HG03469 (cell line): ENCODE measurements at regions not wholly inside any gene's neighbourhood (a gene's known extent, or its start where the extent isn't known, plus 50 kb on each side); places are given as distances from the start of the nearest gene placed in this dataset.
"Not testable (repeated sequence)": the region's sequence is repeated elsewhere in the genome, so short reads cannot be mapped to it uniquely, and the experiment has no call there.

ENCODE experiments used
- ATAC-seq: cut with Tn5 transposase; IDR thresholded peaks from one replicate; pipeline ENCODE4 v1.9.1; 2021; ENCODE audit warnings: mild to moderate bottlenecking, moderate library complexity, moderate number of reproducible peaks; ENCODE audit not compliant: unreplicated experiment

DNA sequence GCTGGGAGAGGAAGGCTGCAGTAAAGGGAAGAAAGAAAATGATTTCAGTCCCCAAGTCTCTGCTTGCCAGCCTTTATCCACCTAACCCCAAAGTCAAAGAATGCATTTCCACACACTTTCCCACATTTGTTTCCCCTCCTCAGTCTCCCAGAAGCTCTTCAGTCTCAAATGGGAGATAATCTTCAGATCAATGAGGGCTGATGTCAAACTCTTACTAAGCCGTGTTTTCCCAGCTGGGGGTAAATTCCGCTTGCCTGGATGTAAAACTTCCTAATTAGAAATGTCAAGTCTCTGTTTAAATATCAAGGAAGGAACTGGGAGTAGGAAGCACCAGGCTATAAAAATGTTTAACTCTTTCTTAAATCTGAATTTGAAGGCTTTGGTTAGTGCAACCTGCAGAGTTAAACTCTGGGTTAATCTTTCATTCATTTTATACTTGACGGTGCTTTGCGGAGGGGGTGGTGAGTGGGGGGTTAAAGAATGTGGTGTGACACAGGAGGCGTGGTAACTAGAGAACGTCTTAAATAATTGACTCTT, 601.4 kb upstream of the ACTRT1 start:
- no peak for ATAC-seq

- no peak for ATAC-seq
These were observed 598.1 kb upstream of the ACTRT1 start for GRCh38 chrX:128650326-128650725.

DNA sequence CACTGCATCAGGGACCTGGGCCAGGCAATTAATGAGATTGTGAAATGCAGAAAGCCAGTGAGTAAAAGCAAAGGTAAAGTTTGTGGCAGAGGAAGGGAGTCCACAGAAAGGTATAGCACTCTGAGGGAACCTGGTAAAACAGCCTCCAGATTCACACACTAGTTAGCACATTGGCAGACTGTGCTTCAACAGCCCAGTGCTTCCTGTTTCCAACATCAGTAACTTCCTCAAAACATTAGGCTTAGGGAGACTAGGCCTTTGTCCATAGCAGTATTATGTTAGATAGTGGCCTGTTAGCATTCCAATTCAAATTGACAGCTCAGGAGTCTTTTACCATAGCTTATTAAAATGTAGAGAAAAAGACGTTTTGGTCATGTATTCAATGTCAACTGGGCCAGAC, 582.6 kb upstream of the ACTRT1 start:
- ATAC-seq, result no peak

- no peak for ATAC-seq
These were observed 571.2 kb upstream of the ACTRT1 start for GRCh38 chrX:128623361-128623760.

DNA sequence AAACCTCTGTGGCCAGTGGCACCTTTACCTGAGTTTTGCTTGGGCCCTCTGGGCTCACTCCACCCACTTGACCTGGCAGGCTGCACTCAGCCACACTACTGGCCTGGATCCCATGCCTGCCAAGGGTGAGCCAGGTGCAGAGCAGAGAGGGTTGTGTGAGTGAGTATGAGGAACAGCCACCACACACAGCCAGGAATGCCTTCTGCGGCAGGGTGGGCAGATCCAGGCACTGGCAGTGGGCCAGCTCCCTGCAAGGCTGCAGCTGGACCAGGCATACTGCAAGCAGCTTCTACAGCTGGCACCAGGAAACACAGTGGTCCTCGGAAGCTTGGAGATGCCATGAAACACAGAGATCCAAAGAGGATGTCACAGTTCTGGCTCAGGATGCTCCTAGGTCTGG, 570.1 kb upstream of the ACTRT1 start:
- ATAC-seq, result no peak

DNA sequence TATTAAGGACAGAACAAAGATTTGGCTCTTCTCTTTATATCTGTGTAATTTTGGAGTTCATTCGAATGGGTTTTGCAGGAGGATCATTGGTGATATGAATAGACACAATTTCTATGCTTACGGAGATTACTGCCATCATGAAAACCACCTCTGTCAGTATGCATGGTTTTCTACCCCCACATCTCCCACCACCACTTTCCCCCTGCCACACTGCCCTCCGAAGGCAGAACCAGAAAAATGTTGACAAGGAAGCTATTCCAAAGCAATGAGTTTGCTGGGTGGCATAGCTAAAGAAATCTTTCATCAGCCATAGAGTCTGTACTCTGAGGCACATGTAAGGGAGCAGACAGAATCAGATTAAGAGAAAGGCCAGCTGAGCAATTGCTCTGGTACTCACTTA, 567.3 kb upstream of the ACTRT1 start:
- ATAC-seq, result no peak

- no peak for ATAC-seq
These were observed 564.7 kb upstream of the ACTRT1 start for GRCh38 chrX:128616933-128617332.

DNA sequence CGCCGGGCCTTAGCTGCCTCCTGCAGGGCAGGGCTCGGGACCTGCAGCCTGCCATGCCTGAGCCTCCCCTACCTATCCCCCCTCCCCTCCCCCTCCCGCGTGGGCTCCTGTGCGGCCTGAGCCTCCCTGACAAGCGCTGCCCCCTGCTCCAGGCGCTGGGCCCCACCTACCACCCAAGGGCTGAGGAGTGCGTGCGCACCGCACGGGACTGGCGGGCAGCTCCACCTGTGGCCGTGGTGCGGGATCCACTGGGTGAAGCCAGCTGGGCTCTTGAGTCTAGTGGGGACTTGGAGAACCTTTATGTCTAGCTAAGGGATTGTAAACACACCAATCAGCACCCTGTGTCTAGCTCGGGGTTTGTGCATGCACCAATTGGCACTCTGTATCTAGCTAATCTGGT, 554.6 kb upstream of the ACTRT1 start:
- ATAC-seq, result not testable (repeated sequence)

GRCh38 chrX:128606357-128606756, 554.2 kb upstream of the ACTRT1 start:
- ATAC-seq, result not testable (repeated sequence)

DNA sequence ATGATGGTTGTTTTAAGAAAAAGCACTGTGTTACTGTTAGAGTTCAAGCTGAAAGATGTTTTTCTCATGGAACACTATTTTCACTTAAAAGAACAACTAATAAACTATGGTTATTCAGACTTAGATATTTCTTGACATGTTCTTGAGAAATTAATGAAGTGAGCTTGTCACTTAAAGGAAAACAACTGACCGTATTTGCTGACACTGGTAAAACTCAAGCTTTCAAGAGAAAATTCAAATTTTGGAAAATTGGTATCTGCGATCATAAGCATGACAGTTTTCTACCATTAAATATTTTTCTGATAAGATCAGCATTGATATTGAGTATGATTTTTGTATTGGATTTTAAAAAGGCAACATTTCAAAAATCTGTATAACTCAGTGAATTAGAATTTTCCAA, 549.5 kb upstream of the ACTRT1 start:
- ATAC-seq, result no peak

GRCh38 chrX:128599632-128600031, 547.4 kb upstream of the ACTRT1 start:
- no peak for ATAC-seq

- no peak for ATAC-seq
These were observed 529.8 kb upstream of the ACTRT1 start for GRCh38 chrX:128582036-128582435.

DNA sequence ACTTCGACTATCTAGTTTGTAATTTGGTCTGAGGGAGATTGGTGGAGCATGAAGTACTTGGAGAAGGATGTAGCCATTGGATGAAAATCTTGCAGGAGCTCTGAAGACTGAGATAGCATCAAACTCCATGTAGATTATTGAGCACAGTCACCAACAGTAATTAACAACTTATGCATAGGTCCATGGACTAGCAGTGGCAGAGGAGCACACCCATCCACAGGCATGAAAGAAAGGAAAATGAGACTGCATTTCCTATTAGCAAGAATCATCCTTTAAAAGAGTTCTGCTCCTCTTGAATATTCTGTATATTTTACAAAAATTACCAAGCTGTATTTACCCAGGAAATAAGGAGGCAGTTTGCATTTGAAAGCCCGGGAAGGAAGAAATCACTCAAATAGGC, 529.4 kb upstream of the ACTRT1 start:
- ATAC-seq, result no peak

- no peak for ATAC-seq
These were observed 490.9 kb upstream of the ACTRT1 start for GRCh38 chrX:128543114-128543513.

DNA sequence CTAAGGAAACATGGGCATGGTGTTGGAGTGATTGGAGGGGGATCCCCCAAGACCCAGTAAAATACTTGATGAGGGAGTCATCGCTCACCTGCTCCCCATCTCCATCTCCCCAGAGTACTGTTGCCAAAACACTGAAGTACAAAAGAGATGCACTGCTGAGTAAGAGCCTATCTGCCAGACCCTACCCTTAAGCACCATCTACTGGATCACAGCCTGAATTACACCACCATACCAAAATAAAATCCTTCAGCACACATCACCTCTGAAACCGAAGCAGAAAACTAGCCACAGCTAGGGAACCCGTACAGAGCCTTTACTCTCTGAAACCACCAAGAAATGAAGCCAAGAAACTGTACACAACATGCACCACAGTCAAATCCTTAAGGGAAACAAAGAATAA, 466.3 kb upstream of the ACTRT1 start:
- ATAC-seq, result no peak

DNA sequence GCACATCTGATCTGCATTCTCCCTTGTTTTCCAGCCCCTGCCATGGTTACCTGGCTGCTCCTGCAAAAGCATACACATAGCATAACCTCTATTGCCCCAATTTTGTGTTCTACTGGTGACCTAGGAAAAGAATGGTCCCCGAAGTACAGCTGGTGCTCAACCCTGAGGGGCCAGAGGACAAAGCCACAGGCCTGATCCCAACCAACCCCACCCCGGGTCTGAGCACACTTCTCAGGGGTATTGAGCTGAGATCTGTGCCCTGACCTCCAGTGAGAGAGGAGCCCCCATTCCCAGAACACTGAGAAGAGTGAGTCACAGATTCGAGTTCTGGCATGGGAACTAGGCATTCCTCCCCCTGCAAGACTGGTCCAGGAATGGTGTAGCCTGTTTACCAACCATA, 465.5 kb upstream of the ACTRT1 start:
- no peak for ATAC-seq

GRCh38 chrX:128504496-128504895, 452.3 kb upstream of the ACTRT1 start:
- no peak for ATAC-seq

- ATAC-seq, result no peak
These were observed 411.9 kb upstream of the ACTRT1 start for GRCh38 chrX:128464116-128464515.

- ATAC-seq, result no peak
These were observed 408.6 kb upstream of the ACTRT1 start for GRCh38 chrX:128460835-128461234.

DNA sequence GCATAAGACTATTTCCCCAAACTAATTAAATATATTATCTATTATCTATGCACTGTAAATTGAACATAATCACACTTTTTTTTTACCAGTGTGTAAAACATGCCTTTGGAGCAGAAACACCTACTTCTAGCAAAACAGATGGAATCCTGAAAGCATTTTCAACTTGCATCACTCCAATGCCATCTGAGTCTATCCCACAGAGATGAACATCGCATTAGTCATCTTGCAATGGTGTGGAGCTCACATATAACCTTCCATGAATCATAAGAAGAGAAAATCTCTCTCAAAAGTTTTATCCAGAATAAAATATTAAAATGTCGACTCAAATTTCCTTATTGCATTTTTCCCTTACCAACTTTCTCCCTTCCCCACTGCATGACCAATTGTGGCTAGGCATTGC, 406.7 kb upstream of the ACTRT1 start:
- no peak for ATAC-seq

GRCh38 chrX:128457674-128458073, 405.5 kb upstream of the ACTRT1 start:
- no peak for ATAC-seq

- no peak for ATAC-seq
These were observed 387.0 kb upstream of the ACTRT1 start for GRCh38 chrX:128439159-128439558.

GRCh38 chrX:128438082-128438481, 385.9 kb upstream of the ACTRT1 start:
- no peak for ATAC-seq
